AG08395 (cell line): ENCODE measurements at regions not wholly inside any gene's neighbourhood (a gene's known extent, or its start where the extent isn't known, plus 50 kb on each side); places are given as distances from the start of the nearest gene placed in this dataset.
"Not testable (repeated sequence)": the region's sequence is repeated elsewhere in the genome, so short reads cannot be mapped to it uniquely, and the experiment has no call there.

Experiments used
- DNase-seq: peaks from one replicate; pipeline ENCODE4 v3.0.0; 2012; ENCODE audit warnings: mixed read lengths, low spot score

DNA sequence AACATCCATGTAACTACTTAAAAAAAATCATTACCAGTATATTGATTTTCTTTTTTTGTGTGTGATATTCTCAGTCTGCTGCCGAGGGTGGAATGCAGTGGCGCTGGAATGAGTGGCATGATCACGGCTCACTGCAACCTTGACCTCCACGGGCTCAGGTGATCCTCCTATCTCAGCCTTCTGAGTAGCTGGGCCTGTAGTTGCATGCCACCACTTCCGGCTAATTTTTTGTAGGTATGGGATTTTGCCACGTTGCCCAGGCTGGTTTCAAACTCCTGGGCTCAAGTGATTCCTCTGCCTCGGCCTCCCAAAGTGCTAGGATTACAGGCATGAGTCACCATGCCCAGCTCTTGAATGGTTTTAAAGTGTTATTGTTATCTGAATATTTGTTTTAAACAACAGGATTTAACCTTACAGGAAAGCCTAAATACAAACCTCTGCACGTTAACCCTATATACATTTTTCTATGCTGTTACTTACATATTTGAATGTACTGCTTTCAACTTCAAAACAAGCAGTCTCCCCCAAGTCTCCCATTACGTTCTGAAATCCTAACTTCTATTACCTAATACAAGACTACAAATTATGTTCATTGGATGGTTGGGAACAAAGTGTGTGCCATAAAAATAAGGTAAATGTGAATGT is 61.7 kb downstream of the KPNA2 start:
- no peak for DNase-seq

- DNase-seq: not testable (repeated sequence)
These were observed 63.8 kb downstream of the KPNA2 start for GRCh38 chr17:68099341-68099753.

GRCh38 chr17:68100000-68100641 is 64.6 kb downstream of the KPNA2 start:
- DNase-seq: no peak

DNA sequence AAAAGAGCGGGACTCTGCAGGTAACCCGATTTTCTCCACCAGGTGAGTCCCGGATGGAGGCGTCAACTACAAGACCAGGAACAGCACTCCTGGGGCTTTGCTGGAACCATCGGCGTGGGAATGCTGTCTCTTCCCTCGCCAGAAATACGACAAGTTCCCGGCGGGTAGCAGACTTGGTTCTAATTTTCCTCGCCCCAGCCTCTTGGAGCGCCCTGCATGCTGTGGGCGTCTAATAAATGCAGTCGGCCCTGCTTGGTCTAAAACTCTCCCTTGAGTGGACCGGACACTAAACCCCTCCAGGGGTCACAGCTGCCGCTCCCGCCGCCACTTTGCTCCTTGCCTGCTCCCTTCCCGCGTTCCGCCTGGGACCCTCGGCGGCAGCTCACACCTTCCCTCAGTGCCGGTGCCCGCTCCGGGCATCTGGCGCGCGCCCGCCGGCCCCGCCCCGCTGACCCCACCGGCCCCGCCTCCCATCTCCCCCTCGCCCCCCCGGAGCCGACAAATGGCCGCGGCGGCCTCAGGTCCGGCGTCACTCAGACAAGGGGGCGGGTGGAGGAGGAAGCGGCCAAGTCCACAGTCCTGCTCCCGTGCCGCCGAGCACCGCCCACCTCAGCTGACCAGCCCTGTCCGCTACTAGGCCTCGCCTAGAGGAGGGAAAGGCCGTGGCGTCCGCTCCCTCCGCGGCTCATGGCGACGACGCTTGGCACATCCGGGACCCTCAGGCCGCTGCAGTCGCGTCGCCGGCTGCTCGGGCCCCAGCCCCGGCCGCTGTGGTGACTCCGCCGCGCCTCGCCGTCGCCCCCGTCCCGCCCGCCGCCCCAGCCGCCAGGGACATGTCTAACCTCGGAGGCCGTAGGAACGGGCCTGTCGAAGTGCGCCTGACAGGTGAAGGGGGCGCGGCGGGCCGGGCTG is 65.8 kb downstream of the KPNA2 start:
- DNase-seq: peak; percentile 84

DNA sequence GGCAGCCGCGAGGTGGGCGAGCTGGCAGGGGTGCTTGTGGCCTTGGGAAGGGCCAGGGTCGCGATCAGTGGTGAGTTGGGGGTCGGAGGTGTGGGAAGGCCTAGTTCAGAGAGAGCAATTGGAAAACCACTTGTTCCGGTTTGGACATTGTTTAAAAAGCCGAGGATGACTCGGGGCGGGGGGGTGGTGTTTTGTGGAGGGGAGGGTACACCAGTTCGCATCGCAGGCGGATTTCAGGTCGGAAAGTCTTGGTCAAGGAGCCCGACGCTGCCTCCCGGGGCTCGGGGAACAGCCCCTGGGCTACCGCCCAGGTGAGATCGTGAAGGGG is 66.4 kb downstream of the KPNA2 start:
- DNase-seq: no peak

DNA sequence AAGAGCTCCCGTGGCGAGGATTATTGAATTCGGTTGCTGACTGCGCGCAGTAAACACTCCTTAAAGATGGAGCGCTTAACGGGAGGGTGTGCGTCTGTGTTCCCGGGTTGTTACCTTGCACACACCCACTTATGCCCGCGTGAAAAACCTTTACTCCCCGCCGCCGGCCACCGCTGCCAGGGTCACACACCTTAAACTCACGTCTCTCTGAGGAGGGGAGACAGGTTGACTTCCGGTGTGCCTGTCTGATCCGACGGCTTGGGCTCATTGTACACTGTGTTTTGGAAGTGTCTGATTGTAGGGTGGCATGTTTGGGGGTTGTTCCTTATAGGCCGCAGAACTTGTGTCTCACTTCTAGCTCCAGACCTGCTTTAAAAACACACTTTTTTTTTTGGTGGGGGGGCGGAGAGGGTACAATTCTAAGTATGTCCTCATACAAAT is 66.8 kb downstream of the KPNA2 start:
- DNase-seq: no peak

- no peak for DNase-seq
These were observed 67.6 kb downstream of the KPNA2 start for GRCh38 chr17:68103148-68103547.

DNA sequence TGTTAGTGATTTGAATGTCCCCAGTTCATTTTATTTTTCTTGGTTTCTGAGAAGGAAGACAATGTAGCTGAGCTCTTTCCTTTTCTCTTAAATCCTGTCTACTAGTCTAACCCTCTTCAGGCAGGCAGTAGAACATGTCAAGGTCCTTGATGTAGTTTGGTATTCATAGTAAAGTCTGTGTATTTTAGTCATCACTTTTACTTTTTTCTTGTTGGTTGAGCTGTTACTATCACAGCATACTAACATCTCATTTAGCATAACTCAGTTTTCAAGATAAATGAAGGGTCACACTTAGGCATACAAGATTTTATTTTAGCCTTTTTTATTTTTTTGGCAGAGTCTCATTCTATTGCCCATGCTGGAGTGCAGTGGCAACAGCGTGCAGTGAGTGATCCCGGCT is 70.5 kb downstream of the KPNA2 start:
- no peak for DNase-seq

- no peak for DNase-seq
These were observed 71.8 kb downstream of the KPNA2 start for GRCh38 chr17:68107373-68107772.

GRCh38 chr17:68108313-68109000 is 72.9 kb downstream of the KPNA2 start:
- DNase-seq: no peak

DNA sequence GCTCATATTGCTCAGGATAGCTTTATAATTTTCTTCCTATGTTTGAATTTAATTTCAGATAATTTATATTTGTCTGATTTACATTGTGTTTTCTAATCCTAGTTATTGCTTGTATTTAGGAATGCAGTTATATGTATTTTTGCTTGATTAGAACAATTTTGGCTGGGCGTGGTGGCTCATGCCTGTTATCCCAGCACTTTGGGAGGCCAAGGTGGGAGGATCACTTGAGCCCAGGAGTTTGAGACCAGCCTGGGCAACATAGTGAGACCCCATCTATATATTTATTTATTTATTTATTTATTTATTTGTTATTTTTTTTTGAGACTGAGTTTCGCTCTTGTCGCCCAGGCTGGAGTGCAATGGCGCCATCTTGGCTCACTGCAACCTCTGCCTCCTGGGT is 73.9 kb downstream of the KPNA2 start:
- DNase-seq: not testable (repeated sequence)

DNA sequence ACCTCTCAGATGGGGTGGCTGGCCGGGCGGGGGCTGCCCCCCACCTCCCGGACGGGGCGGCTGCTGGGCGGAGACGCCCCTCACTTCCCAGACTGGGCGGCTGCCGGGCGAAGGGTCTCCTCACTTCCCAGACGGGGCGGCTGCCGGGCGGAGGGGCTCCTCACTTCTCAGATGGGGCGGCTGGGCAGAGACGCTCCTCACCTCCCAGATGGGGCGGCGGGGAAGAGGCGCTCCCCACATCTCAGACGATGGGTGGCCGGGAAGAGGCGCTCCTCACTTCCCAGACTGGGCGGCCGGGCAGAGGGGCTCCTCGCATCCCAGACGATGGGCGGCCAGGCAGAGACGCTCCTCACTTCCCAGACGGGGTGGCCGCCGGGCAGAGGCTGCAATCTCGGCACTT is 80.7 kb downstream of the KPNA2 start:
- not testable (repeated sequence) for DNase-seq

GRCh38 chr17:68122587-68122986 is 87.1 kb downstream of the KPNA2 start:
- DNase-seq: no peak

- no peak for DNase-seq
These were observed 89.8 kb downstream of the KPNA2 start for GRCh38 chr17:68125111-68125870.

- DNase-seq: no peak
These were observed 92.4 kb downstream of the KPNA2 start for GRCh38 chr17:68127914-68128313.

- DNase-seq: no peak
These were observed 95.9 kb downstream of the KPNA2 start for GRCh38 chr17:68131456-68131855.

DNA sequence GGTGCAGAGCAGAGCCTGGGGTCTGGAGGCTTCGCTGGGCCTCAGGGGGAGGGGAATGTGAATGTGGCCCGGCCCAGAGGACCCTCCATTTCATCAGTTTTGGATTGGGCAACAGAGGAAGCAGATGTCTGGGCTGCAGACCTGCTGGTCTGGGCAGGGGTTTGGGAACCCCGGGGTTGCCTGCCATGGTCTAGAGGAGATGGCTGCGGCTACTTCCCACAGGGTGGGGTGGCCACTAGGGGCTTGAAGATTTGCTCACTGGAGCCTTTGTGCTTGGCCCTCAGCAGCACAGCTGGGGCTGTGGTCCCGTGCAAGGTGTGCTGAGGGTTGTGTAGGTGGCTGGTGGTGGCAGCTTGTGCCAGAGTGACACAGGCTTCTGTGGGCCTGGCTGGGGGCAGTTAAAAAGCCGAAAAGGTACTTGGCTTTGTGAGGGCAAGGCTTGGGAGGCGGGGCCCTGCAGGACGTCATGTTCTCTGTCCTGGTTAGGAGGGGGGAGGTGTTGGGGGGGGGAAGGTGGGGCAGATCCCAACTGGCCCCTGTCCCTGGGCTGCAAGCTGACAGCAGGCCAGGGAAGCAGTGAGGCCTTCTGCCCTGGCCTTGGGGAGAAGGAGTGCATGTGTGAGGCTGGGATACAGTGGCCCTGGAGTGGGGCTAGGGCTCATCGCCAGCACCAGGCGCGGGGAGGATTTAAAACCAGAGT is 98.0 kb downstream of the KPNA2 start:
- no peak for DNase-seq

DNA sequence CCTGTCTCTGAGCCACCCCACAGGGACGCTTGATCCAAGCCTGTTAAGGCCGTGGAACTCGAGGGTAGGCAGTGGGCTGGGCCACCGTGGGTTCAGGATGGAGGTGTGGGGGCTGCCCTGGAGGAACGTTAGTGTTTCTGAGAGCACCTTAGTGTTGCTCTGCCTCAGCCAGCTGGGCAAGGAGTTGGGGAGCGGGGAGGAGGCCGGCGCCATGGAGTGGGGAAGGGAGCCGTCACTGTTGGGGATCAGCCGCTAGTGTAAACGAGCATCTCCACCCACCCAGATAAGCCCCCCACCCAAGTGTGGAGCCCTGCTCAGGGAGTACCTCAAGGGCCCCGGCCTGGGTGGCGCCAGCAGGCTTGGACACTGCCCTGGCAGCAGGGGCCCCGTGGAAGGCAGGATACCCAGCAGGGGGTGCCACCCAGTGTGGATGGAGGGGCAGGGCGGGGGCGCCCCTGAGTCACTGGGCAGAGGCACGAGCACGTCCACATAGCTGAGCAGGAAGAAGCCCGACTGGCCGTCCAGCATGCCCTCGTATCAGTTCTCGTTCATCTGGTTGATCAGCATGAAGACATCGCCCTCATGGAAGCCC is 98.6 kb downstream of the KPNA2 start:
- no peak for DNase-seq

GRCh38 chr17:68134731-68135130 is 99.2 kb downstream of the KPNA2 start:
- no peak for DNase-seq

DNA sequence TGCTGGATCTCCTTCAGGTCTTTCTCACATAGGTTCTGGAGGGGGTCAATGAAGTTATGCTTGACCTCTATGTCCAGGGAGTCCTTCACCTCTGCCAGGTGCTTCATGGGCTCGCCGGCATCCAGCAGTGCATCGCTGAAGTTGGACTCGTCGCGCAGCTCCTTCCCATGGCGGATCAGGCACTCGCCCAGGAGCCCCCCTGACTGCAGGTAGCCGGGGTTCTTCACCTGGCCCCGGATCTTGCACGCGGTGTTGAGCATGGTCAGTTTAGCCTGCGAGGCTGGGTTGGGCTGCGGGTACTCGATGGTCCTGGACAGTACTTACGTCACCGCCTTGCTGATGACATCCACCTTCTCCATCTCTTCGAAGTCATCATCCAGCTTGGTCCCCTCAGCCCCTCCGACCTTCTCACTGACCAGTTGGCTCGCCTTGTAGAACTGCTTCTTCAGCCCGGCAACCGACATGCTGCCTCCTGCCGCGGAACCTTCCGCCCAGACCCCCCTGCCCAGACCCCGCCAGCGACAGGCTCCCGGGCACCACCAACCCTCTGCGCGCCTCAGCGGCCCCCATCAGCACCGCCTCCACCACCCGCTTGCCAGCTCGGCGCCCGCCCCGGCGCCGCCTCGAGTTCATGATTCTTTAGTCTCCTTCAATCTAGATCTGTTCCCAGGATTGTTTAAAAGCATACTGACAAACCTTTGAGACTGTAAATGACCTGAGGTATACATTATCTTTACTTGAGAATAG is 99.8 kb downstream of the KPNA2 start:
- DNase-seq: no peak
